ENCODE measurements at regions not wholly inside any gene's neighbourhood (a gene's known extent, or its start where the extent isn't known, plus 50 kb on each side); places are given as distances from the start of the nearest gene placed in this dataset.

- no TSS peak for BruUV-seq (replicated peaks)
Observed at GRCh38 chr7:68393051-68393450, 1205.2 kb upstream of the AUTS2 start.

More at GRCh38 chr7:68393051-68393450, 1205.2 kb upstream of the AUTS2 start:
- Histone ChIP-seq H3K36me3 (ENCODE audit: control insufficient read depth, insufficient read depth, low read length) (no peaks in the 10 kb centered on the region), H3K56ac (ENCODE audit: extremely low read depth, insufficient read depth, low read length) (no peak overlapping the region), H3K27ac (ENCODE audit: insufficient read depth, low read length) (no peak overlapping the region), H2BK5ac (ENCODE audit: low read depth, low read length, poor library complexity, severe bottlenecking) (no peak overlapping the region), H3K4me1 (ENCODE audit: control insufficient read depth, insufficient read depth, low read length) (no peaks in the 10 kb centered on the region), H2AFZ (replicated peaks; ENCODE audit: low read length, poor library complexity) (no peak overlapping the region), H2BK20ac (ENCODE audit: low read depth, low read length) (no peak overlapping the region), H4K8ac (ENCODE audit: low read depth in 2 of 2, low read length in 2 of 2) (no peak overlapping the region), H2BK120ac (ENCODE audit: low read depth, low read length) (no peak overlapping the region), H3K9ac (ENCODE audit: low read depth, low read length) (no peak overlapping the region), H3K4me2 (ENCODE audit: low read depth, low read length) (no peak overlapping the region), H4K20me1 (ENCODE audit: insufficient read depth, low read length) (no peaks in the 10 kb centered on the region), H3K23ac (ENCODE audit: low read depth, low read length) (no peak overlapping the region), H3K9me3 (ENCODE audit: control insufficient read depth, insufficient read depth, low read length) (peaks cover 9% of the 10 kb centered on the region), H3K79me1 (ENCODE audit: low read depth in 1 of 2, low read length in 2 of 2) (no peaks in the 10 kb centered on the region), H2AK5ac (ENCODE audit: low read depth, low read length) (no peak overlapping the region), H3K9me1 (ENCODE audit: insufficient read depth, low read length) (no peaks in the 10 kb centered on the region), H3K27me3 (ENCODE audit: control insufficient read depth, insufficient read depth, low read length) (no peaks in the 10 kb centered on the region), H4K5ac (ENCODE audit: low read depth, low read length) (no peak overlapping the region), H3K14ac (replicated peaks; ENCODE audit: low read depth, low read length) (no peak overlapping the region), H3K4me3 (ENCODE audit: insufficient read depth, low read depth, low read length) (no peak overlapping the region), H2AK9ac (replicated peaks; ENCODE audit: low read depth, low read length, poor library complexity) (no peak overlapping the region), H3K4ac (ENCODE audit: low read depth, low read length) (no peak overlapping the region), H3K18ac (ENCODE audit: low read depth, low read length) (no peak overlapping the region), H2BK15ac (ENCODE audit: low read depth, low read length) (no peak overlapping the region), H4K91ac (ENCODE audit: insufficient read depth, low read depth, low read length) (no peak overlapping the region)
- dilution Hi-C loops (cut with HindIII; ENCODE audit: low sequenced_read_pairs, unreplicated experiment): no loop called here
- in situ Hi-C loops (cut with MboI; ENCODE audit: low sequenced_read_pairs): no loop called here
- ChIA-PET CTCF (no interaction called here), POLR2A (ENCODE audit: unreplicated experiment) (no interaction called here)
- TF ChIP-seq ELK1 (IDR thresholded peaks at IDR 0.05; ENCODE audit: borderline replicate concordance, low read depth, low read length): no peak
- TF ChIP-seq NFE2L2 (IDR thresholded peaks at IDR 0.05; ENCODE audit: low read depth, low read length): no peak
- TF ChIP-seq MAFK (IDR thresholded peaks at IDR 0.05; ENCODE audit: low read depth, low read length): no peak
- TF ChIP-seq RFX5 (IDR thresholded peaks at IDR 0.05; ENCODE audit: low read depth, low read length): no peak
- no peak for TF ChIP-seq MAZ (IDR thresholded peaks at IDR 0.05; ENCODE audit: borderline replicate concordance, low read depth, low read length)
- TF ChIP-seq SMC3 (IDR thresholded peaks at IDR 0.05; ENCODE audit: low read depth, low read length): no peak
- no peak for TF ChIP-seq BHLHE40 (IDR thresholded peaks at IDR 0.05; ENCODE audit: low read depth, low read length)
- no peak for TF ChIP-seq USF2 (IDR thresholded peaks at IDR 0.05; ENCODE audit: low read depth, low read length)
- TF ChIP-seq FOS (IDR thresholded peaks at IDR 0.05; ENCODE audit: low read depth, low read length): no peak
- TF ChIP-seq CHD1 (IDR thresholded peaks at IDR 0.05; ENCODE audit: low read depth, low read length): no peak
- no peak for TF ChIP-seq CEBPB (IDR thresholded peaks at IDR 0.05; ENCODE audit: low read depth, low read length)
- no peak for TF ChIP-seq RCOR1 (IDR thresholded peaks at IDR 0.05; ENCODE audit: insufficient replicate concordance, low read length)
- no peak for TF ChIP-seq MXI1 (IDR thresholded peaks at IDR 0.05; ENCODE audit: borderline replicate concordance, low read depth, low read length)
- intact Hi-C loops (cut with micrococcal nuclease): no loop called here
- no CpG with 5 or more reads among the region's 2 CpGs for WGBS, 2 experiments (ENCODE audit: extremely low coverage in 2 of 2, insufficient read length in 1 of 2)
- no peak for DNase-seq
- ATAC-seq (ENCODE audit: low read depth): no peak

Measured in IMR-90 (cell line).